SK-N-SH (cell line): ENCODE measurements at regions not wholly inside any gene's neighbourhood (a gene's known extent, or its start where the extent isn't known, plus 50 kb on each side); places are given as distances from the start of the nearest gene placed in this dataset.

ENCODE experiments used
- CTCF ChIA-PET: fragments of 300-600, 350-600 bp; formaldehyde crosslinking; extraction: SDS; loops from one replicate; lab custom pipeline; 2021; lab: Yijun Ruan, JAX
- POLR2A ChIA-PET: fragments of 350-600 bp; sonication (Branson Sonifier 250); formaldehyde crosslinking; extraction: SDS; loops from one replicate; lab custom pipeline; 2020; ENCODE audit warnings: antibody characterized with exemption, inconsistent platforms; lab: Yijun Ruan, JAX
- DNase-seq: peaks from one replicate; pipeline ENCODE4 v3.0.0; 2012
- H2AFZ ChIP-seq: fragments of 200-600 bp; sonication (generic); 2 replicates; pipeline ENCODE4 v1.8.1; 2016; ENCODE audit warnings: antibody characterized with exemption, mild to moderate bottlenecking, low read depth
- H3F3A ChIP-seq: fragments of 200-600 bp; sonication (generic); replicated peaks from 2 replicates; pipeline ENCODE3; 2016; ENCODE audit warnings: antibody characterized with exemption, mild to moderate bottlenecking; ENCODE audit not compliant: insufficient read depth
- H3K27ac ChIP-seq, 2 experiments: fragments of 200-500 bp in 1 of 2; fragments of 200-600 bp in 1 of 2; sonication (Bioruptor generic) in 1 of 2; sonication (generic), shearing (Covaris generic) in 1 of 2; 2 replicates each; pipeline versions ENCODE4 v1.5.1 to v1.6.1; 2014 to 2016; ENCODE audit warnings: low read depth in 2 of 2, inconsistent platforms in 1 of 2, low read length in 1 of 2, mild to moderate bottlenecking in 1 of 2, mixed read lengths in 1 of 2
- H3K27me3 ChIP-seq: fragments of 200-600 bp; sonication (generic), shearing (Covaris generic); 2 replicates; pipeline ENCODE4 v1.6.1; 2016; ENCODE audit warnings: mixed run types; ENCODE audit not compliant: insufficient read depth
- H3K36me3 ChIP-seq, 2 experiments: fragments of 200-500 bp in 1 of 2; fragments of 200-600 bp in 1 of 2; sonication (Bioruptor generic) in 1 of 2; sonication (generic) in 1 of 2; replicated peaks in 1 of 2; 2 replicates each; pipeline versions ENCODE3 to v1.5.1; 2014 to 2016; ENCODE audit warnings: low read length in 1 of 2, mild to moderate bottlenecking in 1 of 2; ENCODE audit not compliant: insufficient read depth in 2 of 2, control insufficient read depth in 1 of 2
- H3K4me1 ChIP-seq, 2 experiments: fragments of 200-500 bp in 1 of 2; fragments of 200-600 bp in 1 of 2; sonication (Bioruptor generic) in 1 of 2; sonication (generic), shearing (Covaris generic) in 1 of 2; 2 replicates each; pipeline versions ENCODE4 v1.5.1 to v1.6.1; 2014 to 2016; ENCODE audit warnings: low read depth in 1 of 2, low read length in 1 of 2, mixed run types in 1 of 2; ENCODE audit not compliant: insufficient read depth in 2 of 2, control insufficient read depth in 1 of 2
- H3K4me2 ChIP-seq: fragments of 200-600 bp; sonication (generic), shearing (Covaris generic); 2 replicates; pipeline ENCODE4 v1.6.1; 2017; ENCODE audit warnings: mixed run types
- H3K4me3 ChIP-seq, 2 experiments: fragments of 200-500 bp in 1 of 2; fragments of 200-600 bp in 1 of 2; sonication (Bioruptor generic) in 1 of 2; sonication (generic), shearing (Covaris generic) in 1 of 2; 2 replicates each; pipeline versions ENCODE4 v1.5.1 to v1.8.1; 2014 to 2016; ENCODE audit warnings: low read depth in 2 of 2, inconsistent platforms in 1 of 2, low read length in 1 of 2, mild to moderate bottlenecking in 1 of 2, mixed read lengths in 1 of 2, moderate library complexity in 1 of 2
- H3K79me2 ChIP-seq: fragments of 200-600 bp; sonication (generic); 2 replicates; pipeline ENCODE4 v1.8.1; 2017; ENCODE audit warnings: mild to moderate bottlenecking; ENCODE audit not compliant: insufficient read depth
- H3K9ac ChIP-seq: fragments of 200-600 bp; sonication (generic); 2 replicates; pipeline ENCODE4 v1.6.1; 2017; ENCODE audit warnings: mixed run types
- H3K9me2 ChIP-seq: fragments of 200-600 bp; sonication (generic); 2 replicates; pipeline ENCODE4 v1.6.1; 2017; ENCODE audit warnings: mixed run types
- H3K9me3 ChIP-seq: fragments of 200-600 bp; sonication (generic); 2 replicates; pipeline ENCODE4 v1.6.1; 2017; ENCODE audit warnings: mixed run types, mild to moderate bottlenecking, moderate library complexity
- H4K20me1 ChIP-seq: fragments of 200-600 bp; sonication (generic); 2 replicates; pipeline ENCODE4 v1.6.1; 2017; ENCODE audit warnings: mild to moderate bottlenecking, mixed run types; ENCODE audit not compliant: insufficient read depth
- CTCF ChIP-seq: fragments of 200-600 bp; sonication (generic); IDR thresholded peaks from 2 replicates; pipeline ENCODE4 v1.6.1; 2017; ENCODE audit warnings: antibody characterized with exemption, mild to moderate bottlenecking, moderate library complexity
- ELF1 ChIP-seq: IDR thresholded peaks from 2 replicates; pipeline ENCODE4 v1.4.0; 2012
- EZH2phosphoT487 ChIP-seq: fragments of 200-600 bp; sonication (generic); IDR thresholded peaks from 2 replicates; pipeline ENCODE4 v1.6.1; 2017; ENCODE audit warnings: low read depth, mixed run types, mild to moderate bottlenecking, antibody characterized with exemption, moderate library complexity, borderline replicate concordance
- FOSL2 ChIP-seq: IDR thresholded peaks from 2 replicates; pipeline ENCODE4 v1.4.0; 2012; ENCODE audit warnings: low read depth, mild to moderate bottlenecking, moderate library complexity, borderline replicate concordance
- FOXJ3 ChIP-seq: sonication (generic); formaldehyde crosslinking; IDR thresholded peaks from 2 replicates; pipeline ENCODE4 v1.5.1; 2020; ENCODE audit warnings: mild to moderate bottlenecking, missing genetic modification reagents
- FOXM1 ChIP-seq: IDR thresholded peaks from 2 replicates; pipeline ENCODE4 v1.4.0; 2012; ENCODE audit warnings: low read depth, mild to moderate bottlenecking
- IRF3 ChIP-seq: fragments of 150-350 bp; IDR thresholded peaks from 2 replicates; pipeline ENCODE4 v1.6.1; 2016; ENCODE audit warnings: mild to moderate bottlenecking, low read depth, low read length
- MEF2A ChIP-seq: IDR thresholded peaks from 2 replicates; pipeline ENCODE4 v1.4.0; 2012; ENCODE audit warnings: low read depth, borderline replicate concordance
- MXI1 ChIP-seq: IDR thresholded peaks from 2 replicates; pipeline ENCODE4 v1.6.1; 2012; ENCODE audit warnings: mild to moderate bottlenecking, low read depth, low read length, improper control_type of control experiment
- NRF1 ChIP-seq: IDR thresholded peaks from 2 replicates; pipeline ENCODE4 v1.6.1; 2012; ENCODE audit warnings: low read depth, mild to moderate bottlenecking, low read length
- PBX3 ChIP-seq: IDR thresholded peaks from 2 replicates; pipeline ENCODE4; 2012
- RXRA ChIP-seq: IDR thresholded peaks from 2 replicates; pipeline ENCODE4 v1.4.0; 2012; ENCODE audit warnings: low read depth, mild to moderate bottlenecking, borderline replicate concordance
- SMC3 ChIP-seq: IDR thresholded peaks from 2 replicates; pipeline ENCODE4 v1.6.1; 2012; ENCODE audit warnings: low read depth, low read length, improper control_type of control experiment
- TAF1 ChIP-seq: IDR thresholded peaks from 2 replicates; pipeline ENCODE4 v1.6.1; 2012; ENCODE audit warnings: low read depth, mild to moderate bottlenecking, low read length, moderate library complexity, borderline replicate concordance
- TCF12 ChIP-seq: IDR thresholded peaks from 2 replicates; pipeline ENCODE4 v1.4.0; 2012
- WGBS: methylation state at CpG from one replicate; pipeline ENCODE4 v1.1.6; 2017; ENCODE audit warnings: low lambda C conversion rate; 5-methylcytosine and 5-hydroxymethylcytosine counted together

- Histone ChIP-seq H3K27me3 (peaks cover 10% of the 10 kb centered on the region; the same call in 1 of the 2 replicates), H4K20me1 (no peaks in the 10 kb centered on the region), H3K4me2 (no peak overlapping the region), H3K4me1 (peaks cover 0 to 3% of the 10 kb centered on the region in 2 experiments; a peak in 1 of 4 replicates), H3K79me2 (no peaks in the 10 kb centered on the region), H3K9me2 (no peaks in the 10 kb centered on the region), H3K9ac (no peak overlapping the region), H3K27ac (no peak overlapping the region), H2AFZ (no peak overlapping the region), H3K9me3 (no peaks in the 10 kb centered on the region), H3F3A (no peaks in the 10 kb centered on the region), H3K4me3 (no peak overlapping the region), H3K36me3 (no peaks in the 10 kb centered on the region)
- TF ChIP-seq ELF1 (no peak), TAF1 (no peak), NRF1 (no peak), FOSL2 (no peak), FOXM1 (no peak), TCF12 (no peak), PBX3 (no peak), SMC3 (no peak), RXRA (no peak), EZH2phosphoT487 (no peak), CTCF (no peak), IRF3 (no peak), MXI1 (no peak), MEF2A (no peak), FOXJ3 (CRISPR knock-in tag) (no peak)
- no peak for DNase-seq
- ChIA-PET CTCF (interaction anchor here (1.3 kb wide), 2 partner anchors 10 to 364 kb away, joined by 3 to 7 read pairs; no protein-coding TSS in a partner anchor), POLR2A (no interaction called here)
- WGBS: 65% methylated on average over 7 of the region's 7 CpGs
These were observed 98.4 kb upstream of the SIX3 start for GRCh38 chr2:44843086-44843485.
